ENCODE measurements at regions not wholly inside any gene's neighbourhood (a gene's known extent, or its start where the extent isn't known, plus 50 kb on each side); places are given as distances from the start of the nearest gene placed in this dataset.
"Not testable (repeated sequence)": the region's sequence is repeated elsewhere in the genome, so short reads cannot be mapped to it uniquely, and the experiment has no call there.

GRCh38 chr14:48052973-48053372, 377.6 kb upstream of the MDGA2 start:
- no peak for DNase-seq (ENCODE audit: low read depth in 3 of 3)

GRCh38 chr14:48035836-48036235, 360.4 kb upstream of the MDGA2 start:
- DNase-seq (ENCODE audit: low read depth in 3 of 3): no peak

- no peak for DNase-seq (ENCODE audit: low read depth in 3 of 3)
Measured at GRCh38 chr14:48027115-48027514, 351.7 kb upstream of the MDGA2 start.

- no peak for DNase-seq (ENCODE audit: low read depth in 3 of 3)
Measured at GRCh38 chr14:48023881-48024280, 348.5 kb upstream of the MDGA2 start.

GRCh38 chr14:48011484-48011883, 336.1 kb upstream of the MDGA2 start:
- DNase-seq (ENCODE audit: low read depth in 3 of 3): not testable (repeated sequence)

GRCh38 chr14:48008646-48009045, 333.2 kb upstream of the MDGA2 start:
- DNase-seq (ENCODE audit: low read depth in 3 of 3): no peak

- DNase-seq (ENCODE audit: low read depth in 3 of 3): no peak
Measured at GRCh38 chr14:48005986-48006385, 330.6 kb upstream of the MDGA2 start.

- no peak for DNase-seq (ENCODE audit: low read depth in 3 of 3)
Measured at GRCh38 chr14:47993883-47994282, 318.5 kb upstream of the MDGA2 start.

GRCh38 chr14:47988175-47988574, 312.8 kb upstream of the MDGA2 start:
- no peak for DNase-seq (ENCODE audit: low read depth in 3 of 3)

- DNase-seq (ENCODE audit: low read depth in 3 of 3): no peak
Measured at GRCh38 chr14:47978871-47979270, 303.5 kb upstream of the MDGA2 start.

GRCh38 chr14:47976139-47976538, 300.7 kb upstream of the MDGA2 start:
- no peak for DNase-seq (ENCODE audit: low read depth in 3 of 3)

GRCh38 chr14:47966076-47966810, 290.8 kb upstream of the MDGA2 start:
- no peak for DNase-seq (ENCODE audit: low read depth in 3 of 3)

GRCh38 chr14:47961634-47962033, 286.2 kb upstream of the MDGA2 start:
- DNase-seq (ENCODE audit: low read depth in 3 of 3): no peak

GRCh38 chr14:47959740-47960139, 284.3 kb upstream of the MDGA2 start:
- DNase-seq (ENCODE audit: low read depth in 3 of 3): no peak

GRCh38 chr14:47949006-47949405, 273.6 kb upstream of the MDGA2 start:
- DNase-seq (ENCODE audit: low read depth in 3 of 3): no peak

- DNase-seq (ENCODE audit: low read depth in 3 of 3): no peak
Measured at GRCh38 chr14:47935332-47935731, 259.9 kb upstream of the MDGA2 start.

- DNase-seq (ENCODE audit: low read depth in 3 of 3): no peak
Measured at GRCh38 chr14:47929334-47929733, 253.9 kb upstream of the MDGA2 start.

- no peak for DNase-seq (ENCODE audit: low read depth in 3 of 3)
Measured at GRCh38 chr14:47921133-47921532, 245.7 kb upstream of the MDGA2 start.

GRCh38 chr14:47919997-47920396, 244.6 kb upstream of the MDGA2 start:
- no peak for DNase-seq (ENCODE audit: low read depth in 3 of 3)

GRCh38 chr14:47919334-47919846, 244.0 kb upstream of the MDGA2 start:
- no peak for DNase-seq (ENCODE audit: low read depth in 3 of 3)

GRCh38 chr14:47917344-47917954, 242.0 kb upstream of the MDGA2 start:
- no peak for DNase-seq (ENCODE audit: low read depth in 3 of 3)

GRCh38 chr14:47901141-47901540, 225.7 kb upstream of the MDGA2 start:
- DNase-seq (ENCODE audit: low read depth in 3 of 3): not testable (repeated sequence)

- no peak for DNase-seq (ENCODE audit: low read depth in 3 of 3)
Measured at GRCh38 chr14:47899685-47900084, 224.3 kb upstream of the MDGA2 start.
